Natural killer cell (primary cell): ENCODE measurements at regions not wholly inside any gene's neighbourhood (a gene's known extent, or its start where the extent isn't known, plus 50 kb on each side); places are given as distances from the start of the nearest gene placed in this dataset.

Experiments
- ATAC-seq, 3 donors: fragments of 150-1000 bp in 2 of 3; fragments of 200-7000 bp in 1 of 3; cut with Tn5 transposase; 1 replicate in 1 of 3; 2 replicates in 2 of 3; pipeline ENCODE4 v1.10.0; 2021; ENCODE audit warnings: mild to moderate bottlenecking in 2 of 3, moderate library complexity in 2 of 3
- DNase-seq, 2 donors: peaks; one replicate each; pipeline versions ENCODE4 v3.0.0 to v3.0.0-alpha.2; 2013 to 2021; ENCODE audit warnings: mixed read lengths in 1 of 2
- H3K27ac ChIP-seq: one replicate; pipeline ENCODE4 v1.5.1; 2013; ENCODE audit warnings: mild to moderate bottlenecking, low read length
- H3K27me3 ChIP-seq: one replicate; pipeline ENCODE4 v1.6.1; 2013; ENCODE audit warnings: low read length; ENCODE audit not compliant: control insufficient read depth, insufficient read depth
- H3K36me3 ChIP-seq: one replicate; pipeline ENCODE4 v1.6.1; 2013; ENCODE audit warnings: low read length; ENCODE audit not compliant: control insufficient read depth, insufficient read depth
- H3K4me1 ChIP-seq: one replicate; pipeline ENCODE4 v1.6.1; 2013; ENCODE audit warnings: low read length; ENCODE audit not compliant: control insufficient read depth, insufficient read depth
- H3K4me3 ChIP-seq: one replicate; pipeline ENCODE4 v1.5.1; 2013; ENCODE audit warnings: low read length
- H3K9me3 ChIP-seq: one replicate; pipeline ENCODE4 v1.6.1; 2013; ENCODE audit warnings: low read length; ENCODE audit not compliant: control insufficient read depth, insufficient read depth
- H3K27ac Mint-ChIP-seq, 2 donors: one replicate each; pipeline ENCODE4 v1.8.0; 2022; ENCODE audit warnings: mild to moderate bottlenecking in 2 of 2, mixed read lengths in 2 of 2, moderate library complexity in 1 of 2
- H3K27me3 Mint-ChIP-seq, 2 donors: one replicate each; pipeline ENCODE4 v1.8.0; 2022; ENCODE audit warnings: low read depth in 2 of 2, mixed read lengths in 2 of 2
- H3K36me3 Mint-ChIP-seq: one replicate; pipeline ENCODE4 v1.8.0; 2022; ENCODE audit warnings: mixed read lengths
- H3K4me1 Mint-ChIP-seq, 2 donors: one replicate each; pipeline ENCODE4 v1.8.0; 2022; ENCODE audit warnings: mixed read lengths in 2 of 2
- H3K4me3 Mint-ChIP-seq: one replicate; pipeline ENCODE4 v1.8.0; 2022; ENCODE audit warnings: mild to moderate bottlenecking, moderate library complexity, mixed read lengths
- H3K9me3 Mint-ChIP-seq, 2 donors: one replicate each; pipeline ENCODE4 v1.8.0; 2022; ENCODE audit warnings: mixed read lengths in 2 of 2
- WGBS: methylation state at CpG from one replicate; pipeline ENCODE4 v1.1.7; 2013; ENCODE audit warnings: missing lambda C conversion rate; ENCODE audit not compliant: insufficient coverage; 5-methylcytosine and 5-hydroxymethylcytosine counted together
- intact Hi-C: fragments of 100-400 bp; cut with micrococcal nuclease; formaldehyde crosslinking; loops from one replicate; pipeline ENCODE4 v1.14.2; 2022
- TF ChIP-seq, protein P1 (sequence below): fragments of 200-600 bp; IDR thresholded peaks from one replicate; pipeline ENCODE4 v1.8.0; 2022; ENCODE audit warnings: antibody characterized with exemption

- WGBS = 84% methylated on average over 2 of the region's 2 CpGs
- intact Hi-C loops = no loop called here
- TF ChIP-seq, protein P1, sequence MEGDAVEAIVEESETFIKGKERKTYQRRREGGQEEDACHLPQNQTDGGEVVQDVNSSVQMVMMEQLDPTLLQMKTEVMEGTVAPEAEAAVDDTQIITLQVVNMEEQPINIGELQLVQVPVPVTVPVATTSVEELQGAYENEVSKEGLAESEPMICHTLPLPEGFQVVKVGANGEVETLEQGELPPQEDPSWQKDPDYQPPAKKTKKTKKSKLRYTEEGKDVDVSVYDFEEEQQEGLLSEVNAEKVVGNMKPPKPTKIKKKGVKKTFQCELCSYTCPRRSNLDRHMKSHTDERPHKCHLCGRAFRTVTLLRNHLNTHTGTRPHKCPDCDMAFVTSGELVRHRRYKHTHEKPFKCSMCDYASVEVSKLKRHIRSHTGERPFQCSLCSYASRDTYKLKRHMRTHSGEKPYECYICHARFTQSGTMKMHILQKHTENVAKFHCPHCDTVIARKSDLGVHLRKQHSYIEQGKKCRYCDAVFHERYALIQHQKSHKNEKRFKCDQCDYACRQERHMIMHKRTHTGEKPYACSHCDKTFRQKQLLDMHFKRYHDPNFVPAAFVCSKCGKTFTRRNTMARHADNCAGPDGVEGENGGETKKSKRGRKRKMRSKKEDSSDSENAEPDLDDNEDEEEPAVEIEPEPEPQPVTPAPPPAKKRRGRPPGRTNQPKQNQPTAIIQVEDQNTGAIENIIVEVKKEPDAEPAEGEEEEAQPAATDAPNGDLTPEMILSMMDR = no peak
Observed at GRCh38 chr2:18356676-18357075, 203.8 kb downstream of the RDH14 start.

GRCh38 chr2:18349421-18349820, 211.0 kb downstream of the RDH14 start:
- Mint-ChIP-seq H3K27me3 (no peaks in the 10 kb centered on the region), H3K4me3 (no peak overlapping the region), H3K36me3 (no peaks in the 10 kb centered on the region), H3K9me3 (peaks cover 5 to 9% of the 10 kb centered on the region in 2 donors), H3K4me1 (no peaks in the 10 kb centered on the region), H3K27ac (no peak overlapping the region)
- ATAC-seq (no peak), DNase-seq (no peak)
- Histone ChIP-seq H3K4me3 (no peak overlapping the region), H3K4me1 (no peaks in the 10 kb centered on the region), H3K9me3 (no peaks in the 10 kb centered on the region), H3K36me3 (no peaks in the 10 kb centered on the region), H3K27me3 (no peaks in the 10 kb centered on the region), H3K27ac (no peak overlapping the region)
- TF ChIP-seq, protein P1 = no peak
- WGBS = 87% methylated on average over 1 of the region's 1 CpG
- intact Hi-C loops = no loop called here

More at GRCh38 chr2:18356676-18357075, 203.8 kb downstream of the RDH14 start:
- ATAC-seq = no peak
- no peaks in the 10 kb centered on the region for H3K4me1 ChIP-seq
- Mint-ChIP-seq H3K9me3 (peaks cover 0 to 2% of the 10 kb centered on the region in 2 donors), H3K27ac (no peak overlapping the region), H3K36me3 (no peaks in the 10 kb centered on the region), H3K4me3 (no peak overlapping the region), H3K27me3 (no peaks in the 10 kb centered on the region), H3K4me1 (no peaks in the 10 kb centered on the region)
- no peak overlapping the region for H3K4me3 ChIP-seq
- no peaks in the 10 kb centered on the region for H3K27me3 ChIP-seq
- no peak for DNase-seq
- H3K27ac ChIP-seq = no peak overlapping the region
- H3K36me3 ChIP-seq = no peaks in the 10 kb centered on the region
- H3K9me3 ChIP-seq = no peaks in the 10 kb centered on the region

- H3K36me3 ChIP-seq = no peaks in the 10 kb centered on the region
- Mint-ChIP-seq H3K9me3 (peaks cover 5 to 10% of the 10 kb centered on the region in 2 donors), H3K36me3 (no peaks in the 10 kb centered on the region), H3K27ac (no peak overlapping the region), H3K4me1 (no peaks in the 10 kb centered on the region), H3K4me3 (no peak overlapping the region), H3K27me3 (no peaks in the 10 kb centered on the region)
- WGBS = no CpG with 5 or more reads among the region's 3 CpGs
- DNase-seq (no peak), ATAC-seq (no peak)
- H3K9me3 ChIP-seq = no peaks in the 10 kb centered on the region
- H3K4me1 ChIP-seq = no peaks in the 10 kb centered on the region
- H3K27ac ChIP-seq = no peak overlapping the region
- no peaks in the 10 kb centered on the region for H3K27me3 ChIP-seq
- no peak overlapping the region for H3K4me3 ChIP-seq
- TF ChIP-seq, protein P1 = no peak
- intact Hi-C loops = no loop called here
Observed at GRCh38 chr2:18346874-18347273, 213.6 kb downstream of the RDH14 start.

- no peak for ATAC-seq
- TF ChIP-seq, protein P1 = no peak
- Histone ChIP-seq H3K9me3 (no peaks in the 10 kb centered on the region), H3K27ac (no peak overlapping the region), H3K36me3 (no peaks in the 10 kb centered on the region), H3K4me1 (no peaks in the 10 kb centered on the region), H3K4me3 (no peak overlapping the region), H3K27me3 (no peaks in the 10 kb centered on the region)
- H3K4me3 Mint-ChIP-seq = no peak overlapping the region
- no peaks in the 10 kb centered on the region for H3K4me1 Mint-ChIP-seq
- H3K27me3 Mint-ChIP-seq = no peaks in the 10 kb centered on the region
- H3K27ac Mint-ChIP-seq = no peak overlapping the region
- intact Hi-C loops = no loop called here
- no peaks in the 10 kb centered on the region for H3K36me3 Mint-ChIP-seq
- peaks cover 5 to 10% of the 10 kb centered on the region in 2 donors for H3K9me3 Mint-ChIP-seq
- DNase-seq = no peak
- 90% methylated on average over 3 of the region's 3 CpGs for WGBS
Observed at GRCh38 chr2:18346344-18346743, 214.1 kb downstream of the RDH14 start.
